ENCODE measurements at regions not wholly inside any gene's neighbourhood (a gene's known extent, or its start where the extent isn't known, plus 50 kb on each side); places are given as distances from the start of the nearest gene placed in this dataset.

GRCh38 chrX:13266641-13267345 lies 53.1 kb downstream of the ATXN3L start:
- no peak for DNase-seq

GRCh38 chrX:13265549-13266132 lies 54.2 kb downstream of the ATXN3L start:
- H3K4me1 ChIP-seq (ENCODE audit: control insufficient read depth, insufficient read depth, low read length, poor library complexity, severe bottlenecking): no peaks in the 10 kb centered on the region
- H3K4me3 ChIP-seq (ENCODE audit: insufficient read depth, low read depth, low read length, poor library complexity, severe bottlenecking): no peak overlapping the region
- H3K27ac ChIP-seq (ENCODE audit: insufficient read depth, low read length, poor library complexity, severe bottlenecking): no peak overlapping the region
- no peaks in the 10 kb centered on the region for H3K27me3 ChIP-seq (replicated peaks; ENCODE audit: control insufficient read depth, insufficient read depth, low read length, poor library complexity, severe bottlenecking)
- H3K9me3 ChIP-seq (ENCODE audit: control insufficient read depth, low read length): no peaks in the 10 kb centered on the region
- H3K36me3 ChIP-seq (ENCODE audit: control insufficient read depth, insufficient read depth, low read length): no peaks in the 10 kb centered on the region
- no peak for DNase-seq

More at GRCh38 chrX:13266641-13267345, 53.1 kb downstream of the ATXN3L start:
- Histone ChIP-seq H3K27me3 (replicated peaks; ENCODE audit: control insufficient read depth, insufficient read depth, low read length, poor library complexity, severe bottlenecking) (no peaks in the 10 kb centered on the region), H3K9me3 (ENCODE audit: control insufficient read depth, low read length) (no peaks in the 10 kb centered on the region), H3K4me3 (ENCODE audit: insufficient read depth, low read depth, low read length, poor library complexity, severe bottlenecking) (no peak overlapping the region), H3K27ac (ENCODE audit: insufficient read depth, low read length, poor library complexity, severe bottlenecking) (no peak overlapping the region), H3K4me1 (ENCODE audit: control insufficient read depth, insufficient read depth, low read length, poor library complexity, severe bottlenecking) (no peaks in the 10 kb centered on the region), H3K36me3 (ENCODE audit: control insufficient read depth, insufficient read depth, low read length) (no peaks in the 10 kb centered on the region)

GRCh38 chrX:13265111-13265510 lies 54.7 kb downstream of the ATXN3L start:
- no peak for DNase-seq
- Histone ChIP-seq H3K4me1 (ENCODE audit: control insufficient read depth, insufficient read depth, low read length, poor library complexity, severe bottlenecking) (no peaks in the 10 kb centered on the region), H3K4me3 (ENCODE audit: insufficient read depth, low read depth, low read length, poor library complexity, severe bottlenecking) (no peak overlapping the region), H3K27ac (ENCODE audit: insufficient read depth, low read length, poor library complexity, severe bottlenecking) (no peak overlapping the region), H3K36me3 (ENCODE audit: control insufficient read depth, insufficient read depth, low read length) (no peaks in the 10 kb centered on the region), H3K9me3 (ENCODE audit: control insufficient read depth, low read length) (no peaks in the 10 kb centered on the region), H3K27me3 (replicated peaks; ENCODE audit: control insufficient read depth, insufficient read depth, low read length, poor library complexity, severe bottlenecking) (no peaks in the 10 kb centered on the region)

GRCh38 chrX:13263560-13264251 lies 56.1 kb downstream of the ATXN3L start:
- H3K4me3 ChIP-seq (ENCODE audit: insufficient read depth, low read depth, low read length, poor library complexity, severe bottlenecking): no peak overlapping the region
- DNase-seq: no peak

GRCh38 chrX:13261348-13261747 lies 58.5 kb downstream of the ATXN3L start:
- H3K4me3 ChIP-seq (ENCODE audit: insufficient read depth, low read depth, low read length, poor library complexity, severe bottlenecking): no peak overlapping the region
- H3K4me1 ChIP-seq (ENCODE audit: control insufficient read depth, insufficient read depth, low read length, poor library complexity, severe bottlenecking): no peaks in the 10 kb centered on the region
- H3K9me3 ChIP-seq (ENCODE audit: control insufficient read depth, low read length): no peaks in the 10 kb centered on the region
- no peaks in the 10 kb centered on the region for H3K27me3 ChIP-seq (replicated peaks; ENCODE audit: control insufficient read depth, insufficient read depth, low read length, poor library complexity, severe bottlenecking)
- DNase-seq: no peak
- no peak overlapping the region for H3K27ac ChIP-seq (ENCODE audit: insufficient read depth, low read length, poor library complexity, severe bottlenecking)
- H3K36me3 ChIP-seq (ENCODE audit: control insufficient read depth, insufficient read depth, low read length): no peaks in the 10 kb centered on the region

More at GRCh38 chrX:13263560-13264251, 56.1 kb downstream of the ATXN3L start:
- Histone ChIP-seq H3K36me3 (ENCODE audit: control insufficient read depth, insufficient read depth, low read length) (no peaks in the 10 kb centered on the region), H3K9me3 (ENCODE audit: control insufficient read depth, low read length) (no peaks in the 10 kb centered on the region), H3K27me3 (replicated peaks; ENCODE audit: control insufficient read depth, insufficient read depth, low read length, poor library complexity, severe bottlenecking) (no peaks in the 10 kb centered on the region), H3K4me1 (ENCODE audit: control insufficient read depth, insufficient read depth, low read length, poor library complexity, severe bottlenecking) (no peaks in the 10 kb centered on the region), H3K27ac (ENCODE audit: insufficient read depth, low read length, poor library complexity, severe bottlenecking) (no peak overlapping the region)

- H3K27me3 ChIP-seq (replicated peaks; ENCODE audit: control insufficient read depth, insufficient read depth, low read length, poor library complexity, severe bottlenecking): no peaks in the 10 kb centered on the region
- H3K4me3 ChIP-seq (ENCODE audit: insufficient read depth, low read depth, low read length, poor library complexity, severe bottlenecking): no peak overlapping the region
- H3K36me3 ChIP-seq (ENCODE audit: control insufficient read depth, insufficient read depth, low read length): no peaks in the 10 kb centered on the region
- no peaks in the 10 kb centered on the region for H3K4me1 ChIP-seq (ENCODE audit: control insufficient read depth, insufficient read depth, low read length, poor library complexity, severe bottlenecking)
- no peak for DNase-seq
- no peak overlapping the region for H3K27ac ChIP-seq (ENCODE audit: insufficient read depth, low read length, poor library complexity, severe bottlenecking)
- no peaks in the 10 kb centered on the region for H3K9me3 ChIP-seq (ENCODE audit: control insufficient read depth, low read length)
Measured at GRCh38 chrX:13260598-13260997, 59.3 kb downstream of the ATXN3L start.

- Histone ChIP-seq H3K27ac (ENCODE audit: insufficient read depth, low read length, poor library complexity, severe bottlenecking) (no peak overlapping the region), H3K36me3 (ENCODE audit: control insufficient read depth, insufficient read depth, low read length) (no peaks in the 10 kb centered on the region), H3K4me1 (ENCODE audit: control insufficient read depth, insufficient read depth, low read length, poor library complexity, severe bottlenecking) (no peaks in the 10 kb centered on the region), H3K4me3 (ENCODE audit: insufficient read depth, low read depth, low read length, poor library complexity, severe bottlenecking) (no peak overlapping the region), H3K9me3 (ENCODE audit: control insufficient read depth, low read length) (no peaks in the 10 kb centered on the region), H3K27me3 (replicated peaks; ENCODE audit: control insufficient read depth, insufficient read depth, low read length, poor library complexity, severe bottlenecking) (no peaks in the 10 kb centered on the region)
- no peak for DNase-seq
Measured at GRCh38 chrX:13258725-13259124, 61.1 kb downstream of the ATXN3L start.

GRCh38 chrX:13258052-13258444 lies 61.8 kb downstream of the ATXN3L start:
- H3K27me3 ChIP-seq (replicated peaks; ENCODE audit: control insufficient read depth, insufficient read depth, low read length, poor library complexity, severe bottlenecking): no peaks in the 10 kb centered on the region
- no peaks in the 10 kb centered on the region for H3K36me3 ChIP-seq (ENCODE audit: control insufficient read depth, insufficient read depth, low read length)
- no peak overlapping the region for H3K27ac ChIP-seq (ENCODE audit: insufficient read depth, low read length, poor library complexity, severe bottlenecking)
- no peak for DNase-seq
- H3K4me1 ChIP-seq (ENCODE audit: control insufficient read depth, insufficient read depth, low read length, poor library complexity, severe bottlenecking): no peaks in the 10 kb centered on the region
- H3K9me3 ChIP-seq (ENCODE audit: control insufficient read depth, low read length): no peaks in the 10 kb centered on the region
- H3K4me3 ChIP-seq (ENCODE audit: insufficient read depth, low read depth, low read length, poor library complexity, severe bottlenecking): no peak overlapping the region

GRCh38 chrX:13257223-13258051 lies 62.4 kb downstream of the ATXN3L start:
- no peak for DNase-seq

More at GRCh38 chrX:13257223-13258051, 62.4 kb downstream of the ATXN3L start:
- Histone ChIP-seq H3K36me3 (ENCODE audit: control insufficient read depth, insufficient read depth, low read length) (no peaks in the 10 kb centered on the region), H3K4me3 (ENCODE audit: insufficient read depth, low read depth, low read length, poor library complexity, severe bottlenecking) (no peak overlapping the region), H3K4me1 (ENCODE audit: control insufficient read depth, insufficient read depth, low read length, poor library complexity, severe bottlenecking) (no peaks in the 10 kb centered on the region), H3K27me3 (replicated peaks; ENCODE audit: control insufficient read depth, insufficient read depth, low read length, poor library complexity, severe bottlenecking) (no peaks in the 10 kb centered on the region), H3K27ac (ENCODE audit: insufficient read depth, low read length, poor library complexity, severe bottlenecking) (no peak overlapping the region), H3K9me3 (ENCODE audit: control insufficient read depth, low read length) (no peaks in the 10 kb centered on the region)
